GM23338 (cell line): ENCODE measurements at regions not wholly inside any gene's neighbourhood (a gene's known extent, or its start where the extent isn't known, plus 50 kb on each side); places are given as distances from the start of the nearest gene placed in this dataset.

Experiments
- ATAC-seq: fragments of 200-7000 bp; cut with Tn5 transposase; 3 replicates; pipeline ENCODE4 v1.9.1; 2020
- DNase-seq: peaks from one replicate; pipeline ENCODE4 v3.0.0-alpha.2; 2015; ENCODE audit warnings: low spot score
- H2AFZ ChIP-seq: fragments of 200-600 bp; sonication (generic); 2 replicates; pipeline ENCODE4 v1.8.0; 2016; ENCODE audit warnings: antibody characterized with exemption, mild to moderate bottlenecking, moderate library complexity
- H3F3A ChIP-seq: fragments of 200-600 bp; sonication (generic); replicated peaks from 2 replicates; pipeline ENCODE4 v1.8.0; 2017; ENCODE audit warnings: antibody characterized with exemption, mixed run types, low read depth
- H3K27ac ChIP-seq: fragments of 200-600 bp; sonication (generic); 2 replicates; pipeline ENCODE4 v1.6.1; 2016; ENCODE audit warnings: low read depth
- H3K27me3 ChIP-seq: fragments of 200-600 bp; sonication (generic); 2 replicates; pipeline ENCODE4 v1.8.0; 2016; ENCODE audit warnings: mild to moderate bottlenecking, mixed run types, moderate library complexity; ENCODE audit not compliant: insufficient read depth
- H3K36me3 ChIP-seq: fragments of 200-600 bp; sonication (generic); 2 replicates; pipeline ENCODE4 v1.8.0; 2016; ENCODE audit warnings: mild to moderate bottlenecking; ENCODE audit not compliant: insufficient read depth
- H3K4me1 ChIP-seq: fragments of 200-600 bp; sonication (generic); 2 replicates; pipeline ENCODE4 v1.8.0; 2016; ENCODE audit warnings: mild to moderate bottlenecking, moderate library complexity; ENCODE audit not compliant: insufficient read depth
- H3K4me2 ChIP-seq: fragments of 200-600 bp; sonication (generic); 2 replicates; pipeline ENCODE4 v1.7.1; 2017; ENCODE audit warnings: mixed run types
- H3K4me3 ChIP-seq: fragments of 200-600 bp; sonication (generic); 2 replicates; pipeline ENCODE4 v1.6.1; 2016; ENCODE audit warnings: mixed run types
- H3K79me2 ChIP-seq: fragments of 200-600 bp; sonication (generic); replicated peaks from 2 replicates; pipeline ENCODE4 v1.8.0; 2017; ENCODE audit warnings: mild to moderate bottlenecking; ENCODE audit not compliant: insufficient read depth
- H3K9me2 ChIP-seq: fragments of 200-600 bp; sonication (generic); 2 replicates; pipeline ENCODE4 v1.8.0; 2017; ENCODE audit not compliant: insufficient read depth
- H4K20me1 ChIP-seq: fragments of 200-600 bp; sonication (generic); replicated peaks from 2 replicates; pipeline ENCODE4 v1.8.0; 2017; ENCODE audit warnings: mild to moderate bottlenecking; ENCODE audit not compliant: insufficient read depth
- H3K27ac Mint-ChIP-seq: 2 replicates; pipeline ENCODE4 v1.8.0; 2020; ENCODE audit warnings: inconsistent platforms, mild to moderate bottlenecking, moderate library complexity, mixed read lengths
- H3K27me3 Mint-ChIP-seq: 3 replicates; pipeline ENCODE4 v1.8.0; 2022; ENCODE audit warnings: low read depth, mild to moderate bottlenecking, moderate library complexity, mixed read lengths, inconsistent platforms; ENCODE audit not compliant: insufficient read depth, poor library complexity
- H3K36me3 Mint-ChIP-seq: 3 replicates; pipeline ENCODE4 v1.8.0; 2021; ENCODE audit warnings: low read depth, mild to moderate bottlenecking, inconsistent platforms, moderate library complexity, mixed read lengths
- H3K4me1 Mint-ChIP-seq: 3 replicates; pipeline ENCODE4 v1.8.0; 2020; ENCODE audit warnings: mild to moderate bottlenecking, inconsistent platforms, mixed read lengths
- H3K4me3 Mint-ChIP-seq: 3 replicates; pipeline ENCODE4 v1.8.0; 2021; ENCODE audit warnings: moderate library complexity, mild to moderate bottlenecking, inconsistent platforms, mixed read lengths
- H3K9me3 Mint-ChIP-seq: 3 replicates; pipeline ENCODE4 v1.8.0; 2020; ENCODE audit warnings: moderate library complexity, mild to moderate bottlenecking, inconsistent platforms, mixed read lengths
- EZH2 ChIP-seq: fragments of 200-600 bp; sonication (generic); IDR thresholded peaks from one replicate; pipeline ENCODE4 v1.8.0; 2017; ENCODE audit warnings: antibody characterized with exemption, mild to moderate bottlenecking, low read depth; ENCODE audit not compliant: unreplicated experiment
- EZH2phosphoT487 ChIP-seq: fragments of 200-600 bp; sonication (generic); IDR thresholded peaks from one replicate; pipeline ENCODE4 v1.8.1; 2018; ENCODE audit warnings: antibody characterized with exemption; ENCODE audit not compliant: unreplicated experiment
- JUNB ChIP-seq: IDR thresholded peaks from one replicate; pipeline ENCODE4 v1.6.1; 2016; ENCODE audit warnings: antibody characterized with exemption; ENCODE audit not compliant: unreplicated experiment
- POLR2AphosphoS5 ChIP-seq: IDR thresholded peaks from 2 replicates; pipeline ENCODE4 v1.6.1; 2016; ENCODE audit warnings: antibody characterized with exemption, low read depth
- STAT1 ChIP-seq: IDR thresholded peaks from one replicate; pipeline ENCODE4 v1.6.1; 2016; ENCODE audit warnings: antibody characterized with exemption; ENCODE audit not compliant: unreplicated experiment
- TF ChIP-seq, protein P1 (sequence below): IDR thresholded peaks from 2 replicates; pipeline ENCODE4 v1.6.1; 2016; ENCODE audit warnings: antibody characterized with exemption
- TF ChIP-seq, protein P2 (sequence below): IDR thresholded peaks from one replicate; pipeline ENCODE4 v1.6.1; 2018; ENCODE audit warnings: antibody characterized with exemption; ENCODE audit not compliant: unreplicated experiment

DNA sequence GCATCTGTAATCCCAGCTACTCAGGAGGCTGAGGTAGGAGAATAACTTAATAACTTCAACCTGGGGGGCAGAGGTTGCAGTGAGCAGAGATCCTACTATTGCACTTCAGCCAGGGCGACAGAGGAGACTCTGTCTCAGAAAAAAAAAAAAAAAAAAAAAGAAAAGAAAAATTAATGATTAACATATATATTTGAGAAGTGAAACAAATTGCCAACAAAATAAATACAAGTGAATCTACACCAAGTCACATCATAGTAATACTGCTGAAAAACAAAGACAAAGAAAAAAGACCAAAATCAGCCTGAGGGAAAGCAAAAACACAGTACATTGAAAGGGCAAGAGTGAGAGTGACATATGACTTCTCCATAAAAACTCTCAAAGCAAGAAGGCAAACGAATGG lies 123.7 kb downstream of the CASP12 start:
- Mint-ChIP-seq H3K9me3 (peaks cover 18% of the 10 kb centered on the region), H3K27me3 (no peaks in the 10 kb centered on the region), H3K4me1 (peaks cover 15% of the 10 kb centered on the region), H3K27ac (no peak overlapping the region), H3K36me3 (peaks cover 54% of the 10 kb centered on the region), H3K4me3 (no peak overlapping the region)
- TF ChIP-seq POLR2AphosphoS5 (no peak), STAT1 (no peak)
- TF ChIP-seq, protein P1, sequence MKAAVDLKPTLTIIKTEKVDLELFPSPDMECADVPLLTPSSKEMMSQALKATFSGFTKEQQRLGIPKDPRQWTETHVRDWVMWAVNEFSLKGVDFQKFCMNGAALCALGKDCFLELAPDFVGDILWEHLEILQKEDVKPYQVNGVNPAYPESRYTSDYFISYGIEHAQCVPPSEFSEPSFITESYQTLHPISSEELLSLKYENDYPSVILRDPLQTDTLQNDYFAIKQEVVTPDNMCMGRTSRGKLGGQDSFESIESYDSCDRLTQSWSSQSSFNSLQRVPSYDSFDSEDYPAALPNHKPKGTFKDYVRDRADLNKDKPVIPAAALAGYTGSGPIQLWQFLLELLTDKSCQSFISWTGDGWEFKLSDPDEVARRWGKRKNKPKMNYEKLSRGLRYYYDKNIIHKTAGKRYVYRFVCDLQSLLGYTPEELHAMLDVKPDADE, result no peak
- TF ChIP-seq, protein P2, sequence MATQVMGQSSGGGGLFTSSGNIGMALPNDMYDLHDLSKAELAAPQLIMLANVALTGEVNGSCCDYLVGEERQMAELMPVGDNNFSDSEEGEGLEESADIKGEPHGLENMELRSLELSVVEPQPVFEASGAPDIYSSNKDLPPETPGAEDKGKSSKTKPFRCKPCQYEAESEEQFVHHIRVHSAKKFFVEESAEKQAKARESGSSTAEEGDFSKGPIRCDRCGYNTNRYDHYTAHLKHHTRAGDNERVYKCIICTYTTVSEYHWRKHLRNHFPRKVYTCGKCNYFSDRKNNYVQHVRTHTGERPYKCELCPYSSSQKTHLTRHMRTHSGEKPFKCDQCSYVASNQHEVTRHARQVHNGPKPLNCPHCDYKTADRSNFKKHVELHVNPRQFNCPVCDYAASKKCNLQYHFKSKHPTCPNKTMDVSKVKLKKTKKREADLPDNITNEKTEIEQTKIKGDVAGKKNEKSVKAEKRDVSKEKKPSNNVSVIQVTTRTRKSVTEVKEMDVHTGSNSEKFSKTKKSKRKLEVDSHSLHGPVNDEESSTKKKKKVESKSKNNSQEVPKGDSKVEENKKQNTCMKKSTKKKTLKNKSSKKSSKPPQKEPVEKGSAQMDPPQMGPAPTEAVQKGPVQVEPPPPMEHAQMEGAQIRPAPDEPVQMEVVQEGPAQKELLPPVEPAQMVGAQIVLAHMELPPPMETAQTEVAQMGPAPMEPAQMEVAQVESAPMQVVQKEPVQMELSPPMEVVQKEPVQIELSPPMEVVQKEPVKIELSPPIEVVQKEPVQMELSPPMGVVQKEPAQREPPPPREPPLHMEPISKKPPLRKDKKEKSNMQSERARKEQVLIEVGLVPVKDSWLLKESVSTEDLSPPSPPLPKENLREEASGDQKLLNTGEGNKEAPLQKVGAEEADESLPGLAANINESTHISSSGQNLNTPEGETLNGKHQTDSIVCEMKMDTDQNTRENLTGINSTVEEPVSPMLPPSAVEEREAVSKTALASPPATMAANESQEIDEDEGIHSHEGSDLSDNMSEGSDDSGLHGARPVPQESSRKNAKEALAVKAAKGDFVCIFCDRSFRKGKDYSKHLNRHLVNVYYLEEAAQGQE, result no peak
- no peak overlapping the region for H2AFZ ChIP-seq
- H3K9me2 ChIP-seq, result peaks cover 15% of the 10 kb centered on the region; the same call in 1 of the 2 replicates
- H3K79me2 ChIP-seq, result no peaks in the 10 kb centered on the region
- no peaks in the 10 kb centered on the region for H3K27me3 ChIP-seq
- H3K36me3 ChIP-seq, result no peaks in the 10 kb centered on the region; the same call in 1 of the 2 replicates
- H4K20me1 ChIP-seq, result no peaks in the 10 kb centered on the region
- no peak overlapping the region for H3K4me3 ChIP-seq
- H3F3A ChIP-seq, result no peaks in the 10 kb centered on the region
- ATAC-seq, result no peak
- no peak overlapping the region for H3K27ac ChIP-seq
- H3K4me2 ChIP-seq, result no peak overlapping the region
- peaks cover 5% of the 10 kb centered on the region; the same call in 1 of the 2 replicates for H3K4me1 ChIP-seq
- no peak for DNase-seq

DNA sequence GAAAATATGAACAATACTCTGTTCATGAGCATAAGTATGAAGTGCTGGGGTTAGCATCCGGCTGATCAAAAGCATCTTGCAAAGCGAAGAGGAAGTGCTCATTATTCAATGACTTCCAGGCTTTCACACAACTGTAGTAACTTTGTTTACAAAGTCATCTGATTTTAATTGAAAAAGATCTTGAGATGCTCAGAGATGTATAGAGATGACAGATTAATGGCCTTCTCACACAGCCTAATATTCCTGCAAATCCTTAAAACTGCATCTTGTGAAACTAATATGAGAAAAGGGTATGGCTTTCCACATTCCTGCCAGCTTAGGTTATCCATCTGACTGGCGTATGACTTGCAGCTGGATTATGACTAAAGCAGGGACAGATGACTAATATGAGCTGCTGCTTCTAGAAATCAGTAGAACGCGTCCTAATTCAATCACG lies 125.4 kb downstream of the CASP12 start:
- peaks cover 38% of the 10 kb centered on the region for H3K36me3 Mint-ChIP-seq
- no peak overlapping the region for H2AFZ ChIP-seq
- H3K4me2 ChIP-seq, result no peak overlapping the region
- H3K4me3 Mint-ChIP-seq, result no peak overlapping the region
- H3K27me3 ChIP-seq, result no peaks in the 10 kb centered on the region
- TF ChIP-seq EZH2phosphoT487 (no peak), JUNB (no peak), EZH2 (no peak)
- peaks cover 18% of the 10 kb centered on the region; the same call in 1 of the 2 replicates for H3K9me2 ChIP-seq
- no peak overlapping the region for H3K4me3 ChIP-seq
- no peaks in the 10 kb centered on the region for H4K20me1 ChIP-seq
- H3K27me3 Mint-ChIP-seq, result no peaks in the 10 kb centered on the region
- DNase-seq (no peak), ATAC-seq (no peak)
- peaks cover 15% of the 10 kb centered on the region for H3K9me3 Mint-ChIP-seq
- peaks cover 5% of the 10 kb centered on the region; the same call in 1 of the 2 replicates for H3K4me1 ChIP-seq
- no peaks in the 10 kb centered on the region for H3K79me2 ChIP-seq
- no peak overlapping the region for H3K27ac ChIP-seq
- no peaks in the 10 kb centered on the region; the same call in 1 of the 2 replicates for H3K36me3 ChIP-seq
- H3F3A ChIP-seq, result no peaks in the 10 kb centered on the region
- H3K4me1 Mint-ChIP-seq, result peaks cover 15% of the 10 kb centered on the region
- H3K27ac Mint-ChIP-seq, result no peak overlapping the region
